ENCODE measurements at regions not wholly inside any gene's neighbourhood (a gene's known extent, or its start where the extent isn't known, plus 50 kb on each side); places are given as distances from the start of the nearest gene placed in this dataset.

DNA sequence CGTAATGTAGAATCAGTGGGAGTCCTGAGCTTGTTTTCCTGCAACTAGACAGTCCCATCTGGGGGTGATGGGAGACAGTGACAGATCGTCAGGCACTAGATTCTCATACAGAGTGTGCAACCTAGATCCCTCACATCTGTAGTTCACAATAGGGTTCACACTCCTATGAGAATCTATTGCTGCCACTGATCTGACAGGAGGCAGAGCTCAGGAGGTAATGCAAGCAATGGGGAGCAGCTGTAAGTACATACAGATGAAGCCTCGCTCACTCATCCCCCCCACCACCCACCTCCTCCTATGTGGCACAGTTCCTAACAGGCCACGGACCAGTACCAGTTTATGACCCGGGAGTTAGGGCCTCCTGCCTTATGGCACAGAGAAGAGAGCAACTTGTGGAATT is 116.2 kb upstream of the PIK3R1 start:
- H3K27ac Mint-ChIP-seq, result no peak overlapping the region
- H3K9me3 Mint-ChIP-seq (ENCODE audit: low read depth), result peaks cover 2% of the 10 kb centered on the region
- no peaks in the 10 kb centered on the region for H3K4me1 Mint-ChIP-seq
- no peaks in the 10 kb centered on the region for H3K36me3 Mint-ChIP-seq
- no peak for ATAC-seq
- CTCF ChIA-PET, result no interaction called here
- peaks cover 3% of the 10 kb centered on the region for H3K27me3 Mint-ChIP-seq
- DNase-seq, result no peak
- H3K4me3 Mint-ChIP-seq, result no peak overlapping the region

- CTCF ChIA-PET, result no interaction called here
- H3K27me3 Mint-ChIP-seq, result peaks cover 3% of the 10 kb centered on the region
- no peaks in the 10 kb centered on the region for H3K36me3 Mint-ChIP-seq
- DNase-seq (no peak), ATAC-seq (no peak)
- H3K4me3 Mint-ChIP-seq, result no peak overlapping the region
- no peaks in the 10 kb centered on the region for H3K4me1 Mint-ChIP-seq
- peaks cover 6% of the 10 kb centered on the region for H3K9me3 Mint-ChIP-seq (ENCODE audit: low read depth)
- no peak overlapping the region for H3K27ac Mint-ChIP-seq
Observed at GRCh38 chr5:68093455-68094159, 121.9 kb upstream of the PIK3R1 start.

- no peak overlapping the region for H3K4me3 Mint-ChIP-seq
- H3K27me3 Mint-ChIP-seq, result peaks cover 15% of the 10 kb centered on the region
- ATAC-seq, result no peak
- peaks cover 4% of the 10 kb centered on the region for H3K9me3 Mint-ChIP-seq (ENCODE audit: low read depth)
- H3K36me3 Mint-ChIP-seq, result no peaks in the 10 kb centered on the region
- CTCF ChIA-PET, result no interaction called here
- no peak for DNase-seq
- H3K4me1 Mint-ChIP-seq, result no peaks in the 10 kb centered on the region
- H3K27ac Mint-ChIP-seq, result no peak overlapping the region
Observed at GRCh38 chr5:68088302-68088701, 127.3 kb upstream of the PIK3R1 start.

DNA sequence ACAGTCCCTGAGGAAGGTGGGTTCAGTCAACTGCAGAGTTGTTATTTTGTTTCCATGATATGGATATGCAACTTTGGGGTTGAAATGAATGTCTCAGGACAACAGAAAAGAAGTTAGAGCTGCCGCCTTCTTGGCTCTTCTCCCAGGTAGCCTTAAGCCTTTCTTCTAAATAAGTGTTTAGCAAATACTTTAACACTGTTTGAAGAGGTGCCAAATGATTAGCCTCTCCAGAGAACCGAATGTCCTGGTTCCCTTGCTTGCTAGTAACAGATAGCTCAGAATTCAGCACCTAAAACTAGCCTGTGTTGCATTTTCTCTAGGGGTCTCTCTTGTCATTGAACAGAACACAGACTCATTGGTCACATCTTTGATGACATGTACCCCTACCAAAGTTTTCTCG is 127.7 kb upstream of the PIK3R1 start:
- DNase-seq (no peak), ATAC-seq (no peak)
- Mint-ChIP-seq H3K36me3 (no peaks in the 10 kb centered on the region), H3K4me1 (no peaks in the 10 kb centered on the region), H3K9me3 (ENCODE audit: low read depth) (peaks cover 4% of the 10 kb centered on the region), H3K27me3 (peaks cover 17% of the 10 kb centered on the region), H3K4me3 (no peak overlapping the region), H3K27ac (no peak overlapping the region)
- CTCF ChIA-PET, result no interaction called here

GRCh38 chr5:68086857-68087256 is 128.7 kb upstream of the PIK3R1 start:
- H3K4me3 Mint-ChIP-seq, result no peak overlapping the region
- no peak overlapping the region for H3K27ac Mint-ChIP-seq
- ATAC-seq (no peak), DNase-seq (no peak)
- H3K9me3 Mint-ChIP-seq (ENCODE audit: low read depth), result peaks cover 4% of the 10 kb centered on the region
- CTCF ChIA-PET, result no interaction called here
- no peaks in the 10 kb centered on the region for H3K36me3 Mint-ChIP-seq
- H3K4me1 Mint-ChIP-seq, result no peaks in the 10 kb centered on the region
- H3K27me3 Mint-ChIP-seq, result peaks cover 17% of the 10 kb centered on the region

- CTCF ChIA-PET, result no interaction called here
- H3K36me3 Mint-ChIP-seq, result no peaks in the 10 kb centered on the region
- DNase-seq (no peak), ATAC-seq (no peak)
- no peaks in the 10 kb centered on the region for H3K4me1 Mint-ChIP-seq
- peaks cover 17% of the 10 kb centered on the region for H3K27me3 Mint-ChIP-seq
- H3K27ac Mint-ChIP-seq, result no peak overlapping the region
- no peak overlapping the region for H3K4me3 Mint-ChIP-seq
- H3K9me3 Mint-ChIP-seq (ENCODE audit: low read depth), result peaks cover 4% of the 10 kb centered on the region
Observed at GRCh38 chr5:68086439-68086838, 129.1 kb upstream of the PIK3R1 start.

- Mint-ChIP-seq H3K36me3 (no peaks in the 10 kb centered on the region), H3K27me3 (peaks cover 20% of the 10 kb centered on the region), H3K4me1 (no peaks in the 10 kb centered on the region), H3K9me3 (ENCODE audit: low read depth) (peaks cover 4% of the 10 kb centered on the region), H3K27ac (no peak overlapping the region), H3K4me3 (no peak overlapping the region)
- CTCF ChIA-PET, result no interaction called here
- ATAC-seq (no peak), DNase-seq (no peak)
Observed at GRCh38 chr5:68084396-68084795, 131.2 kb upstream of the PIK3R1 start.

DNA sequence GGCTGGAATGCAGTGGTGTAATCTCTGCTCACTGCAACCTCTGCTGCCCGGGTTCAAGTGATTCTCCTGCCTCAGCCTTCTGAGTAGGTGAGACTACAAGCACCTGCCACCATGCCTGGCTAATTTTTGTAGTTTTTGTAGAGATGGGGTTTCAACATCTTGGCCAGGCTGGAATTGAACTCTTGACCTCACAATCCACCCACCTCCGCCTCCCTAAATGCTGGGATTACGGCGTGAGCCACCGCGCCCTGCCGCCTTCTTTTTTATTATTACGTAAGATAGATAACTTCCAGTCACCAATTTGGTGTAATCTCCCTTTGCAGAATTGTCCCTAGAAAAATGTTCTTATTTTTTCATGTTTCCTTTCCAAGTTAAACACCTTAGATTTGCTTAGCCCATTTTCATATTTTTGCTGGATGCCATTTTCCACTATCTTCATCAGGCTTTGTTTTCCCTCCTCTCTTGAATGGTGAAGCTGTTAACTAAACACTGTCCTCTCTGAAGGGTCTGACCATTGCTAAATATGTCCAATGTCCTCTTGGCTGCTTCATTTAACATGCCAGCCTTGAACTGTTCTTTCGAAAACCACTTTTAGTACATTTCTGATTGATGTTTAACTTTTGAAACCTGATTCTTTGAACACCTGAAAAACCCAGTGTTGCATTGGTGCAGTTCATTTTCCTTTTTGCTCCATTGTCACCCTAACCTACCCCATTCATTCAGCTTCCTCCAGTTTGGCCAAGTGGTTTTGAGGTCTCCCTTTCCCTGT is 135.1 kb upstream of the PIK3R1 start:
- ATAC-seq (no peak), DNase-seq (no peak)
- Mint-ChIP-seq H3K4me1 (no peaks in the 10 kb centered on the region), H3K9me3 (ENCODE audit: low read depth) (no peaks in the 10 kb centered on the region), H3K4me3 (no peak overlapping the region), H3K27me3 (peaks cover 10% of the 10 kb centered on the region), H3K27ac (no peak overlapping the region), H3K36me3 (no peaks in the 10 kb centered on the region)
- CTCF ChIA-PET, result no interaction called here

GRCh38 chr5:68077349-68077894 is 138.1 kb upstream of the PIK3R1 start:
- no peaks in the 10 kb centered on the region for H3K4me1 Mint-ChIP-seq
- ATAC-seq, result no peak
- CTCF ChIA-PET, result no interaction called here

DNA sequence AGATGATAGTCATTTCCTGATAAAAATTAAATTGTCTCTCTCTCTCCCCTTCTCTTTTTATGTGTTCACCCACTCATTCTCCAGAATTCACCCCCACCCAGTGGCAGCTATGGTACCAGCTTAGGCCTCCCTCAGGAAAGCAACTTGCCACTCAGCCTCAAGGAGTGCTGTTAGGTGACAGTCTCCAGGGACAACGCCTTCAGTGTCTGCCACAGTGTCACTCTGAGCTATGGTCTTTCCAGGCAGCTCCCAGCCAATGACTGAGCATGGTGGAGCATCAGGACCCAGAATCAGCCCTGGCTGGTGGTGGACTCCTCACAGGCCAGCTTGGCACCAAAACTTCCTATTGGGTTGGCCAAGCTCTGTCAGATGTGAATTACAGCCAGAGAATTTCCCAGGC is 140.9 kb upstream of the PIK3R1 start:
- Mint-ChIP-seq H3K36me3 (no peaks in the 10 kb centered on the region), H3K4me3 (no peak overlapping the region), H3K9me3 (ENCODE audit: low read depth) (no peaks in the 10 kb centered on the region), H3K4me1 (peaks cover 8% of the 10 kb centered on the region), H3K27me3 (no peaks in the 10 kb centered on the region), H3K27ac (no peak overlapping the region)
- CTCF ChIA-PET, result no interaction called here
- no peak for DNase-seq
- ATAC-seq, result no peak

More at GRCh38 chr5:68077349-68077894, 138.1 kb upstream of the PIK3R1 start:
- H3K27ac Mint-ChIP-seq, result no peak overlapping the region
- no peak overlapping the region for H3K4me3 Mint-ChIP-seq
- DNase-seq, result no peak
- no peaks in the 10 kb centered on the region for H3K36me3 Mint-ChIP-seq
- peaks cover 3% of the 10 kb centered on the region for H3K27me3 Mint-ChIP-seq
- no peaks in the 10 kb centered on the region for H3K9me3 Mint-ChIP-seq (ENCODE audit: low read depth)

DNA sequence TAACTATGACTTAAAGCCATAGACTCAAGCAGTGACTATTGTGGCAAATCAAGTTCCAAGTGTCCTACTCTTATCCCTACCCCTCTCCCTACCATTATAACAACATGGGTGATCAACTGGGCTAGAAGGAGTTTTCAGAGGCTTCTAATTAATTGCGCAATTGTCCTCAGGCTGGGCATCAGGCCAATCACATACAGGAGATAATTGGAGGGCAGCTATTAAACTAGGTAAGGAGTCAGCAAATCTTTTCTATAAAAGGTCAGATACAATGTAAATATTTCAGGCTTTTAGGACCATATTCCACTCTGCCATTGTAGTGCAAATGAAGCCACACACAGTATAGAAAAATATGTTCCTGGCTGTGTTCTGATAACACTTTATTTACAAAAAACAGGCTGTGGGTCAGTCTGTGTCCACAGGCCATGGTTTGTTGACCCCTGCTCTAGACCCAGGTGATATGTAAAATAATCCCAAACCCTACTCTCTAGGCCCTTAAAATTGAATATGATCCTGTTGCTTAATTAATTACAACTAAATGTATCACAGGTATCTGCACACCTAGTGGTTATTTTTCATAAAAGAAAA is 141.4 kb upstream of the PIK3R1 start:
- no peaks in the 10 kb centered on the region for H3K36me3 Mint-ChIP-seq
- H3K9me3 Mint-ChIP-seq (ENCODE audit: low read depth), result no peaks in the 10 kb centered on the region
- no peak overlapping the region for H3K27ac Mint-ChIP-seq
- no peak for DNase-seq
- H3K4me3 Mint-ChIP-seq, result no peak overlapping the region
- peaks cover 8% of the 10 kb centered on the region for H3K4me1 Mint-ChIP-seq
- CTCF ChIA-PET, result no interaction called here
- ATAC-seq, result no peak
- H3K27me3 Mint-ChIP-seq, result no peaks in the 10 kb centered on the region

GRCh38 chr5:68071736-68072135 is 143.8 kb upstream of the PIK3R1 start:
- Mint-ChIP-seq H3K4me3 (no peak overlapping the region), H3K9me3 (ENCODE audit: low read depth) (no peaks in the 10 kb centered on the region), H3K27ac (no peak overlapping the region), H3K36me3 (no peaks in the 10 kb centered on the region), H3K27me3 (no peaks in the 10 kb centered on the region), H3K4me1 (peaks cover 8% of the 10 kb centered on the region)
- no peak for ATAC-seq
- DNase-seq, result no peak
- CTCF ChIA-PET, result no interaction called here

DNA sequence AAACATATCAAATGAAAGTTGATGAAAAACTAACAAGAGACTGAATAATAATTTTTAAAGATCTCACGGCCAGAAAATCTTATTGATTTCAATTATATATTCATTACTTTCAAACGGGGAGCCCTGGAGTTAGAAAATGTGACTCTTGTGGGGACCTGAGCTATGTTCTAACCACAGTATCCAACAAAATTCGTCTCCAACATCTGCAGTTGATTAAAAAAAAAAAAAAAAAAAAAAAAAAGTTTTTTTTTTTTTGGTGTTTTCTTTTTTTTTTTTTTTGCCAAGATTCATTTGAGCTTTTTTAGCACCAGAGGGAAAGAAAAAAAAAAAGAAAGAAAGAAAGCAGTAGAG is 144.3 kb upstream of the PIK3R1 start:
- no peaks in the 10 kb centered on the region for H3K27me3 Mint-ChIP-seq
- no peaks in the 10 kb centered on the region for H3K36me3 Mint-ChIP-seq

More for the DNA sequence above, 144.3 kb upstream of the PIK3R1 start:
- DNase-seq (no peak), ATAC-seq (no peak)
- no peak overlapping the region for H3K4me3 Mint-ChIP-seq
- H3K27ac Mint-ChIP-seq, result no peak overlapping the region
- peaks cover 8% of the 10 kb centered on the region for H3K4me1 Mint-ChIP-seq
- CTCF ChIA-PET, result no interaction called here
- H3K9me3 Mint-ChIP-seq (ENCODE audit: low read depth), result peaks cover under 1% of the 10 kb centered on the region

All from activated CD8-positive, alpha-beta memory T cell treated with anti-CD3 and anti-CD28 coated beads, Interleukin-2, amount 10 ng/mL, durations not matched to agents 7 days and 5 days (primary cell).